HepG2 (cell line): ENCODE measurements at regions not wholly inside any gene's neighbourhood (a gene's known extent, or its start where the extent isn't known, plus 50 kb on each side); places are given as distances from the start of the nearest gene placed in this dataset.
A peak's percentile ranks its signal among the peaks of the same experiment; 100 is the strongest.

Experiments
- ATAC-seq: fragments of 200-7000 bp; cut with Tn5 transposase; 3 replicates; pipeline ENCODE4 v1.9.1; 2020; ENCODE audit warnings: mild to moderate bottlenecking, moderate library complexity
- BruUV-seq: library from RNA; stranded (reverse); fragments of 400-500 nt; replicated peaks from 2 replicates; lab custom pipeline; 2021; lab: Mats Ljungman, UMichigan
- CTCF ChIA-PET: fragments of 300-600 bp; formaldehyde crosslinking; extraction: SDS; loops from one replicate; lab custom pipeline; 2021; ENCODE audit warnings: low total read pairs, inconsistent platforms, low intra/inter-chr PET ratio; lab: Yijun Ruan, JAX
- POLR2A ChIA-PET: fragments of 350-600 bp; sonication (Branson Sonifier 250); formaldehyde crosslinking; loops from one replicate; lab custom pipeline; 2020; ENCODE audit warnings: antibody characterized with exemption, inconsistent platforms; lab: Yijun Ruan, JAX
- DNase-seq: peaks from one replicate; pipeline ENCODE4 v3.0.0-alpha.2; 2015; ENCODE audit warnings: low spot score
- FAIRE-seq: peaks from 3 replicates; lab custom pipeline; 2011; peaks lifted over from hg19 to GRCh38; lab: Jason Lieb, UNC
- H2AFZ ChIP-seq: one replicate; pipeline ENCODE4 v1.6.1; 2011; ENCODE audit warnings: low read length, inconsistent platforms
- H3K27ac ChIP-seq: fragments of 300-600 bp; 3 replicates; pipeline ENCODE4 v1.8.0; 2011; ENCODE audit warnings: mixed run types, mild to moderate bottlenecking, mixed read lengths, low read length, inconsistent platforms; ENCODE audit not compliant: insufficient read depth; ENCODE audit errors: extremely low read length
- H3K27me3 ChIP-seq, 2 experiments: fragments of 200-600 bp in 1 of 2; 2 replicates in 1 of 2; 3 replicates in 1 of 2; pipeline versions ENCODE4 v1.6.0 to v1.8.0; 2011; ENCODE audit warnings: low read length in 2 of 2, mild to moderate bottlenecking in 2 of 2, moderate library complexity in 2 of 2, inconsistent platforms in 1 of 2; ENCODE audit not compliant: insufficient read depth in 2 of 2, control insufficient read depth in 1 of 2
- H3K36me3 ChIP-seq, 2 experiments: fragments of 200-600 bp in 1 of 2; replicated peaks in 1 of 2; 2 replicates in 1 of 2; 3 replicates in 1 of 2; pipeline versions ENCODE4 v1.5.1 to v1.8.0; 2011; ENCODE audit warnings: low read length in 2 of 2, inconsistent platforms in 1 of 2; ENCODE audit not compliant: insufficient read depth in 2 of 2, control insufficient read depth in 1 of 2
- H3K4me1 ChIP-seq: 2 replicates; pipeline ENCODE4 v1.5.1; 2012; ENCODE audit warnings: low read length, inconsistent platforms; ENCODE audit not compliant: insufficient read depth
- H3K4me2 ChIP-seq: 2 replicates; pipeline ENCODE4 v1.6.0; 2011; ENCODE audit warnings: low read depth, low read length, inconsistent platforms
- H3K4me3 ChIP-seq, 3 experiments: fragments of 200-600 bp in 1 of 3; sonication (generic), shearing (Covaris generic) in 1 of 3; replicated peaks in 1 of 3; 2 replicates each; pipeline ENCODE4 v1.5.1; 2011 to 2016; ENCODE audit warnings: low read length in 3 of 3, inconsistent platforms in 2 of 3, low read depth in 2 of 3, mild to moderate bottlenecking in 2 of 3, control low read depth in 1 of 3, mixed read lengths in 1 of 3; ENCODE audit not compliant: insufficient read depth in 1 of 3
- H3K79me2 ChIP-seq: one replicate; pipeline ENCODE4 v1.6.1; 2011; ENCODE audit warnings: low read length, inconsistent platforms; ENCODE audit not compliant: insufficient read depth
- H3K9ac ChIP-seq: 2 replicates; pipeline ENCODE4 v1.6.0; 2011; ENCODE audit warnings: mild to moderate bottlenecking, low read depth, low read length, inconsistent platforms; ENCODE audit not compliant: insufficient read depth
- H3K9me3 ChIP-seq: 2 replicates; pipeline ENCODE4 v1.5.1; 2012; ENCODE audit warnings: mild to moderate bottlenecking, low read length
- H4K20me1 ChIP-seq: 2 replicates; pipeline ENCODE4 v1.6.0; 2011; ENCODE audit warnings: inconsistent platforms, mild to moderate bottlenecking, low read length, moderate library complexity; ENCODE audit not compliant: insufficient read depth
- DR1 ChIP-seq: sonication (generic); formaldehyde crosslinking; IDR thresholded peaks from 2 replicates; pipeline ENCODE4 v1.8.0; 2021; ENCODE audit warnings: mild to moderate bottlenecking, missing genetic modification reagents, inconsistent platforms
- EEA1 ChIP-seq: sonication (generic); formaldehyde crosslinking; IDR thresholded peaks from 2 replicates; pipeline ENCODE4 v1.5.1; 2020; ENCODE audit warnings: mild to moderate bottlenecking, missing genetic modification reagents, borderline replicate concordance
- ISX ChIP-seq: sonication (generic); formaldehyde crosslinking; conservative IDR thresholded peaks from 2 replicates; pipeline ENCODE4 v1.5.0; 2020; ENCODE audit warnings: missing genetic modification reagents
- MIXL1 ChIP-seq: IDR thresholded peaks from 2 replicates; pipeline ENCODE4 v1.6.1; 2016
- PHF21A ChIP-seq: sonication (generic); formaldehyde crosslinking; IDR thresholded peaks from 2 replicates; pipeline ENCODE4 v1.5.0; 2020; ENCODE audit warnings: mild to moderate bottlenecking, missing genetic modification reagents
- POLR2AphosphoS2 ChIP-seq: IDR thresholded peaks from 2 replicates; pipeline ENCODE4 v1.6.1; 2011; ENCODE audit warnings: low read depth, low read length, improper control_type of control experiment
- RARA ChIP-seq: IDR thresholded peaks from 2 replicates; pipeline ENCODE4 v1.6.1; 2016; ENCODE audit warnings: missing genetic modification reagents, missing compliant biosample characterization
- RBAK ChIP-seq: sonication (generic); formaldehyde crosslinking; IDR thresholded peaks from 2 replicates; pipeline ENCODE4 v1.5.1; 2020; ENCODE audit warnings: mild to moderate bottlenecking, missing genetic modification reagents
- SALL1 ChIP-seq: sonication (generic); formaldehyde crosslinking; IDR thresholded peaks from 2 replicates; pipeline ENCODE4 v1.8.0; 2022; ENCODE audit warnings: mild to moderate bottlenecking, missing genetic modification reagents
- SMC3 ChIP-seq: IDR thresholded peaks from 2 replicates; pipeline ENCODE4 v1.6.1; 2011; ENCODE audit warnings: low read length, improper control_type of control experiment
- SNAPC4 ChIP-seq: sonication (generic); formaldehyde crosslinking; IDR thresholded peaks from 2 replicates; pipeline ENCODE4 v1.4.0; 2020; ENCODE audit warnings: mild to moderate bottlenecking, missing genetic modification reagents
- SRF ChIP-seq: IDR thresholded peaks from 2 replicates; pipeline ENCODE4 v1.6.1; 2011; ENCODE audit warnings: mild to moderate bottlenecking, low read depth, low read length, moderate library complexity
- SSRP1 ChIP-seq: IDR thresholded peaks from 2 replicates; pipeline ENCODE4 v1.6.1; 2016; ENCODE audit warnings: control low read depth
- TCF7 ChIP-seq: sonication (generic); IDR thresholded peaks from 2 replicates; pipeline ENCODE4 v1.6.1; 2016; ENCODE audit warnings: antibody characterized with exemption, low read depth
- TEAD3 ChIP-seq: optimal IDR thresholded peaks from 2 replicates; pipeline ENCODE3; 2016; ENCODE audit warnings: borderline replicate concordance
- ZFP37 ChIP-seq: sonication (generic); formaldehyde crosslinking; IDR thresholded peaks from 2 replicates; pipeline ENCODE4 v1.4.0; 2020; ENCODE audit warnings: missing genetic modification reagents, borderline replicate concordance
- ZNF460 ChIP-seq: sonication (generic); formaldehyde crosslinking; IDR thresholded peaks from 2 replicates; pipeline ENCODE4 v1.5.1; 2020; ENCODE audit warnings: missing genetic modification reagents, mild to moderate bottlenecking, borderline replicate concordance
- ZNF558 ChIP-seq: sonication (generic); formaldehyde crosslinking; IDR thresholded peaks from 2 replicates; pipeline ENCODE4 v1.9.0; 2022; ENCODE audit warnings: mild to moderate bottlenecking, missing genetic modification reagents, borderline replicate concordance
- ZNF747 ChIP-seq: sonication (generic); formaldehyde crosslinking; IDR thresholded peaks from 2 replicates; pipeline ENCODE4 v1.8.1; 2023; ENCODE audit warnings: missing genetic modification reagents, mild to moderate bottlenecking, borderline replicate concordance
- ZNF775 ChIP-seq: sonication (generic); formaldehyde crosslinking; IDR thresholded peaks from 2 replicates; pipeline ENCODE4 v1.4.0; 2020; ENCODE audit warnings: missing genetic modification reagents, mild to moderate bottlenecking, moderate library complexity, borderline replicate concordance
- ZNF816 ChIP-seq: sonication (generic); formaldehyde crosslinking; IDR thresholded peaks from 2 replicates; pipeline ENCODE4 v1.8.0; 2022; ENCODE audit warnings: missing genetic modification reagents, mild to moderate bottlenecking, borderline replicate concordance
- WGBS: methylation state at CpG from one replicate; pipeline ENCODE4 v1.1.6; 2017; ENCODE audit warnings: low lambda C conversion rate; 5-methylcytosine and 5-hydroxymethylcytosine counted together
- in situ Hi-C: cut with HindIII; loops from 2 replicates; pipeline ENCODE4 v1.10.0; 2017; ENCODE audit warnings: low pct_unique_long_range_greater_than_20kb; ENCODE audit not compliant: extremely low pct_ligation_motif_present
- intact Hi-C: fragments of 100-400 bp; cut with micrococcal nuclease; formaldehyde crosslinking; loops from one replicate; pipeline ENCODE4 v1.10.0; 2022; ENCODE audit not compliant: unreplicated experiment

- H3K4me2 ChIP-seq: peak overlapping the region; percentile 82
- in situ Hi-C loops (no loop called here), intact Hi-C loops (loop anchor here (2.0 kb wide), 1 partner anchor 87 kb away; no protein-coding TSS in a partner anchor)
- BruUV-seq: no TSS peak
- no peak overlapping the region for H2AFZ ChIP-seq
- ChIA-PET POLR2A (interaction anchor here (2.4 to 3.6 kb wide), 3 partner anchors 30 to 87 kb away, joined by 11 to 25 read pairs (median 22); partner anchors contain the start of gene HGFAC), CTCF (no interaction called here)
- peaks cover 56% of the 10 kb centered on the region for H3K4me1 ChIP-seq
- ATAC-seq (no peak), FAIRE-seq (peak; percentile 15), DNase-seq (no peak)
- peaks cover 13% of the 10 kb centered on the region for H3K79me2 ChIP-seq
- no peaks in the 10 kb centered on the region for H4K20me1 ChIP-seq
- H3K9me3 ChIP-seq: peaks cover 20% of the 10 kb centered on the region
- no peaks in the 10 kb centered on the region for H3K27me3 ChIP-seq
- H3K9ac ChIP-seq: no peak overlapping the region; the same call in 1 of the 2 replicates
- peak overlapping the region in 1 of 3 experiments; percentile 49; a peak in 1 of 6 replicates for H3K4me3 ChIP-seq
- 50% methylated on average over 8 of the region's 8 CpGs for WGBS
- H3K36me3 ChIP-seq: no peaks in the 10 kb centered on the region
- peak overlapping the region; percentile 92 for H3K27ac ChIP-seq
- peak; percentile 87 for TF ChIP-seq ZNF460 (CRISPR knock-in tag)
- TF ChIP-seq SMC3: no peak
- TF ChIP-seq ZFP37 (CRISPR knock-in tag): no peak
- TF ChIP-seq ZNF747 (CRISPR knock-in tag): no peak
- TF ChIP-seq ZNF816 (CRISPR knock-in tag): no peak
- TF ChIP-seq EEA1 (CRISPR knock-in tag): no peak
- TF ChIP-seq POLR2AphosphoS2: no peak
- no peak for TF ChIP-seq ZNF775 (CRISPR knock-in tag)
- TF ChIP-seq DR1: no peak
- TF ChIP-seq SNAPC4 (CRISPR knock-in tag): no peak
- no peak for TF ChIP-seq SRF
- TF ChIP-seq SSRP1 (CRISPR knock-in tag): no peak
- 0 out of 2 replicates have a peak, but pooled peaks have one; percentile 14 for TF ChIP-seq SALL1 (CRISPR knock-in tag)
- TF ChIP-seq TEAD3 (CRISPR knock-in tag): peak; percentile 41
- no peak for TF ChIP-seq MIXL1
- no peak for TF ChIP-seq ISX (CRISPR knock-in tag)
- TF ChIP-seq RBAK (CRISPR knock-in tag): no peak
- 0 out of 2 replicates have a peak, but pooled peaks have one; percentile 24 for TF ChIP-seq ZNF558
- TF ChIP-seq RARA: 0 out of 2 replicates have a peak, but pooled peaks have one; percentile 18
- 0 out of 2 replicates have a peak, but pooled peaks have one; percentile 34 for TF ChIP-seq PHF21A (CRISPR knock-in tag)
- no peak for TF ChIP-seq TCF7
Measured at GRCh38 chr4:3355266-3355748, 62.5 kb downstream of the RGS12 start.
